Esophagus squamous epithelium (tissue), 4 donors: ENCODE measurements at regions not wholly inside any gene's neighbourhood (a gene's known extent, or its start where the extent isn't known, plus 50 kb on each side); places are given as distances from the start of the nearest gene placed in this dataset.

Source experiments
- CTCF ChIP-seq, 6 experiments: fragments of 450-650 bp in 4 of 6; fragments of 200-600 bp in 2 of 6; sonication (generic) in 2 of 6; IDR thresholded peaks; one replicate each; pipeline ENCODE4 v1.5.1; 2016 to 2019; ENCODE audit warnings: antibody characterized with exemption in 6 of 6, mild to moderate bottlenecking in 4 of 6, moderate library complexity in 4 of 6
- POLR2A ChIP-seq, 4 donors: fragments of 450-650 bp; IDR thresholded peaks; one replicate each; pipeline ENCODE4 v1.6.1; 2017; ENCODE audit warnings: antibody characterized with exemption in 4 of 4, mild to moderate bottlenecking in 4 of 4, moderate library complexity in 3 of 4

GRCh38 chr3:59171491-59171890 lies 121.7 kb upstream of the CFAP20DC start:
- TF ChIP-seq CTCF (IDR thresholded peaks at IDR 0.05) (no peak), POLR2A (IDR thresholded peaks at IDR 0.05) (no peak)
